HCT116 (cell line): ENCODE measurements at regions not wholly inside any gene's neighbourhood (a gene's known extent, or its start where the extent isn't known, plus 50 kb on each side); places are given as distances from the start of the nearest gene placed in this dataset.

Experiments used
- ATAC-seq: fragments of 200-7000 bp; cut with Tn5 transposase; 2 replicates; pipeline ENCODE4 v1.9.1; 2020; ENCODE audit warnings: mild to moderate bottlenecking, moderate library complexity
- BruUV-seq: library from RNA; stranded (reverse); fragments of 400-500 nt; replicated peaks from 2 replicates; lab custom pipeline; 2021; lab: Mats Ljungman, UMichigan
- CTCF ChIA-PET: fragments of 300-600 bp; sonication (Branson Sonifier 250); formaldehyde crosslinking; loops from one replicate; lab custom pipeline; 2021; ENCODE audit warnings: antibody characterized with exemption; lab: Charles Lee
- POLR2A ChIA-PET: fragments of 300-600, 350-600 bp; sonication (Branson Sonifier 250); formaldehyde crosslinking; loops from one replicate; lab custom pipeline; 2021; ENCODE audit warnings: antibody characterized with exemption; lab: Charles Lee
- RAD21 ChIA-PET, 2 experiments: fragments of 300-600 bp; sonication (Branson Sonifier 250); formaldehyde crosslinking; loops; one replicate each; lab custom pipeline; 2023; ENCODE audit warnings: low total read pairs in 2 of 2; ENCODE audit not compliant: uncharacterized antibody in 2 of 2, unreplicated experiment in 2 of 2, low non-redundant PET in 1 of 2; lab: Charles Lee
- DNase-seq: peaks from one replicate; pipeline ENCODE4 v3.0.0-alpha.2; 2010; ENCODE audit warnings: low read depth, low spot score
- H2AFZ ChIP-seq: fragments of 200-600 bp; shearing (Covaris generic), sonication (generic); 2 replicates; pipeline ENCODE4 v1.6.1; 2017; ENCODE audit warnings: low read depth, mixed run types, mixed read lengths, antibody characterized with exemption, low read length; ENCODE audit not compliant: poor library complexity, severe bottlenecking
- H3K27ac ChIP-seq: 2 replicates; pipeline ENCODE4 v1.5.1; 2012; ENCODE audit warnings: low read depth, low read length
- H3K27me3 ChIP-seq: fragments of 200-600 bp; sonication (generic); 2 replicates; pipeline ENCODE4 v1.6.1; 2016; ENCODE audit warnings: mixed run types, low read length, mixed read lengths; ENCODE audit not compliant: insufficient read depth
- H3K36me3 ChIP-seq, 2 experiments: fragments of 200-500 bp in 1 of 2; fragments of 200-600 bp in 1 of 2; sonication (Bioruptor generic) in 1 of 2; sonication (generic) in 1 of 2; 2 replicates each; pipeline versions ENCODE4 v1.5.1 to v1.6.1; 2014 to 2016; ENCODE audit warnings: low read length in 2 of 2, inconsistent platforms in 1 of 2, mixed read lengths in 1 of 2, mixed run types in 1 of 2; ENCODE audit not compliant: insufficient read depth in 2 of 2, control insufficient read depth in 1 of 2
- H3K4me1 ChIP-seq, 2 experiments: fragments of 200-600 bp in 1 of 2; sonication (generic) in 1 of 2; 2 replicates each; pipeline versions ENCODE4 v1.5.1 to v1.6.1; 2012 to 2017; ENCODE audit warnings: low read length in 2 of 2, inconsistent platforms in 1 of 2, mild to moderate bottlenecking in 1 of 2, mixed read lengths in 1 of 2, mixed run types in 1 of 2, moderate library complexity in 1 of 2; ENCODE audit not compliant: insufficient read depth in 2 of 2, control insufficient read depth in 1 of 2
- H3K4me2 ChIP-seq: fragments of 200-600 bp; sonication (generic); 2 replicates; pipeline ENCODE4 v1.6.1; 2017; ENCODE audit warnings: mixed run types, low read length, mixed read lengths
- H3K4me3 ChIP-seq, 2 experiments: fragments of 200-600 bp in 1 of 2; sonication (generic) in 1 of 2; replicated peaks in 1 of 2; 2 replicates each; pipeline ENCODE4 v1.5.1; 2011 to 2016; ENCODE audit warnings: low read length in 2 of 2, control low read depth in 1 of 2, low read depth in 1 of 2, mild to moderate bottlenecking in 1 of 2, mixed read lengths in 1 of 2, mixed run types in 1 of 2
- H3K79me2 ChIP-seq: fragments of 200-600 bp; sonication (generic); 2 replicates; pipeline ENCODE4 v1.6.1; 2017; ENCODE audit warnings: mild to moderate bottlenecking, mixed run types, low read length, moderate library complexity, mixed read lengths; ENCODE audit not compliant: insufficient read depth
- H3K9ac ChIP-seq: fragments of 200-600 bp; sonication (generic); 2 replicates; pipeline ENCODE4 v1.6.1; 2016; ENCODE audit warnings: low read length, mixed read lengths
- H3K9me2 ChIP-seq: fragments of 200-600 bp; sonication (generic), shearing (Covaris generic); 2 replicates; pipeline ENCODE4 v1.6.1; 2017; ENCODE audit warnings: mixed run types, mild to moderate bottlenecking, moderate library complexity; ENCODE audit not compliant: insufficient read depth
- H3K9me3 ChIP-seq, 2 experiments: fragments of 200-500 bp in 1 of 2; fragments of 200-600 bp in 1 of 2; sonication (Bioruptor generic) in 1 of 2; sonication (generic) in 1 of 2; 2 replicates each; pipeline ENCODE4 v1.6.1; 2014 to 2017; ENCODE audit warnings: low read length in 2 of 2, mixed read lengths in 2 of 2, inconsistent platforms in 1 of 2, low read depth in 1 of 2, mild to moderate bottlenecking in 1 of 2, mixed run types in 1 of 2, moderate library complexity in 1 of 2; ENCODE audit not compliant: control insufficient read depth in 1 of 2, insufficient read depth in 1 of 2
- H4K20me1 ChIP-seq: fragments of 200-600 bp; sonication (generic), shearing (Covaris generic); 2 replicates; pipeline ENCODE4 v1.6.1; 2017; ENCODE audit warnings: mixed run types, mild to moderate bottlenecking, moderate library complexity; ENCODE audit not compliant: insufficient read depth
- CBX3 ChIP-seq: IDR thresholded peaks from 2 replicates; pipeline ENCODE4 v1.6.1; 2012; ENCODE audit warnings: low read depth
- ELF1 ChIP-seq: IDR thresholded peaks from 2 replicates; pipeline ENCODE4 v1.6.1; 2012; ENCODE audit warnings: low read depth, borderline replicate concordance
- EZH2 ChIP-seq: fragments of 200-600 bp; sonication (generic); IDR thresholded peaks from 2 replicates; pipeline ENCODE4 v1.6.1; 2017; ENCODE audit warnings: antibody characterized with exemption, mixed run types
- EZH2phosphoT487 ChIP-seq: fragments of 200-600 bp; IDR thresholded peaks from 2 replicates; pipeline ENCODE4 v1.6.1; 2018; ENCODE audit warnings: antibody characterized with exemption, borderline replicate concordance
- FOSL1 ChIP-seq: IDR thresholded peaks from 2 replicates; pipeline ENCODE4 v1.6.1; 2012; ENCODE audit warnings: low read depth
- POLR2A ChIP-seq: IDR thresholded peaks from 2 replicates; pipeline ENCODE4 v1.7.0; 2011; ENCODE audit warnings: borderline replicate concordance; ENCODE audit not compliant: insufficient read depth, insufficient read length; ENCODE audit errors: extremely low read depth
- POLR2AphosphoS5 ChIP-seq: IDR thresholded peaks from 2 replicates; pipeline ENCODE4 v1.6.1; 2011; ENCODE audit warnings: mild to moderate bottlenecking, low read depth, low read length, moderate library complexity
- RAD21 ChIP-seq: IDR thresholded peaks from 2 replicates; pipeline ENCODE4 v1.6.1; 2012; ENCODE audit warnings: low read depth, mild to moderate bottlenecking
- REST ChIP-seq: IDR thresholded peaks from 2 replicates; pipeline ENCODE4 v1.6.1; 2012; ENCODE audit warnings: low read depth
- SIN3A ChIP-seq: IDR thresholded peaks from 2 replicates; pipeline ENCODE4 v1.6.1; 2012; ENCODE audit warnings: low read depth
- SP1 ChIP-seq: IDR thresholded peaks from 2 replicates; pipeline ENCODE4 v1.6.1; 2012; ENCODE audit warnings: low read depth
- ZFX ChIP-seq: fragments of 450-650 bp; IDR thresholded peaks from 2 replicates; pipeline ENCODE4 v1.6.1; 2017
- ZNF274 ChIP-seq: fragments of 200-500 bp; sonication (Bioruptor generic); IDR thresholded peaks from 2 replicates; pipeline ENCODE4 v1.6.1; 2014; ENCODE audit warnings: mild to moderate bottlenecking, low read depth, low read length, inconsistent platforms
- intact Hi-C: fragments of 100-400 bp; cut with micrococcal nuclease; formaldehyde crosslinking; loops from 2 replicates; pipeline ENCODE4 v1.10.0; 2022
- TF ChIP-seq, protein P1 (sequence below): IDR thresholded peaks from 2 replicates; pipeline ENCODE4 v1.6.1; 2011; ENCODE audit warnings: mild to moderate bottlenecking, low read length, moderate library complexity; ENCODE audit not compliant: insufficient replicate concordance; ENCODE audit errors: extremely low read depth

GRCh38 chr3:79954756-79955155, 187.0 kb upstream of the ROBO1 start:
- ChIA-PET CTCF (no interaction called here), POLR2A (no interaction called here), RAD21 (no interaction called here)
- no peak for TF ChIP-seq SIN3A
- TF ChIP-seq SP1: no peak
- TF ChIP-seq ELF1: no peak
- Histone ChIP-seq H3K36me3 (no peaks in the 10 kb centered on the region), H3K9me2 (no peaks in the 10 kb centered on the region), H3K79me2 (no peaks in the 10 kb centered on the region), H3K4me1 (no peaks in the 10 kb centered on the region), H2AFZ (no peak overlapping the region), H4K20me1 (no peaks in the 10 kb centered on the region), H3K4me2 (no peak overlapping the region), H3K4me3 (no peak overlapping the region), H3K9me3 (peaks cover 15 to 20% of the 10 kb centered on the region in 2 experiments; a peak in 3 of 4 replicates), H3K27ac (no peak overlapping the region), H3K9ac (no peak overlapping the region), H3K27me3 (no peaks in the 10 kb centered on the region)
- BruUV-seq: no TSS peak
- intact Hi-C loops: no loop called here
- ATAC-seq (no peak), DNase-seq (no peak)

GRCh38 chr3:79953591-79954101, 185.8 kb upstream of the ROBO1 start:
- intact Hi-C loops: no loop called here
- ChIA-PET RAD21 (no interaction called here), CTCF (no interaction called here), POLR2A (no interaction called here)
- Histone ChIP-seq H3K4me3 (no peak overlapping the region), H3K36me3 (no peaks in the 10 kb centered on the region), H4K20me1 (no peaks in the 10 kb centered on the region), H3K9ac (no peak overlapping the region), H3K79me2 (no peaks in the 10 kb centered on the region), H3K9me3 (peaks cover 15 to 21% of the 10 kb centered on the region in 2 experiments; a peak in 3 of 4 replicates), H3K27me3 (no peaks in the 10 kb centered on the region), H3K4me1 (no peaks in the 10 kb centered on the region), H3K27ac (no peak overlapping the region), H3K4me2 (no peak overlapping the region), H3K9me2 (no peaks in the 10 kb centered on the region), H2AFZ (no peak overlapping the region)
- TF ChIP-seq, protein P1, sequence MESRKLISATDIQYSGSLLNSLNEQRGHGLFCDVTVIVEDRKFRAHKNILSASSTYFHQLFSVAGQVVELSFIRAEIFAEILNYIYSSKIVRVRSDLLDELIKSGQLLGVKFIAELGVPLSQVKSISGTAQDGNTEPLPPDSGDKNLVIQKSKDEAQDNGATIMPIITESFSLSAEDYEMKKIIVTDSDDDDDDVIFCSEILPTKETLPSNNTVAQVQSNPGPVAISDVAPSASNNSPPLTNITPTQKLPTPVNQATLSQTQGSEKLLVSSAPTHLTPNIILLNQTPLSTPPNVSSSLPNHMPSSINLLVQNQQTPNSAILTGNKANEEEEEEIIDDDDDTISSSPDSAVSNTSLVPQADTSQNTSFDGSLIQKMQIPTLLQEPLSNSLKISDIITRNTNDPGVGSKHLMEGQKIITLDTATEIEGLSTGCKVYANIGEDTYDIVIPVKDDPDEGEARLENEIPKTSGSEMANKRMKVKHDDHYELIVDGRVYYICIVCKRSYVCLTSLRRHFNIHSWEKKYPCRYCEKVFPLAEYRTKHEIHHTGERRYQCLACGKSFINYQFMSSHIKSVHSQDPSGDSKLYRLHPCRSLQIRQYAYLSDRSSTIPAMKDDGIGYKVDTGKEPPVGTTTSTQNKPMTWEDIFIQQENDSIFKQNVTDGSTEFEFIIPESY: no peak
- no peak for TF ChIP-seq ZNF274
- TF ChIP-seq REST: no peak
- no peak for TF ChIP-seq POLR2AphosphoS5
- TF ChIP-seq CBX3: no peak
- TF ChIP-seq EZH2: no peak
- no peak for TF ChIP-seq EZH2phosphoT487
- TF ChIP-seq FOSL1: no peak
- no peak for TF ChIP-seq RAD21
- no peak for TF ChIP-seq POLR2A
- no peak for TF ChIP-seq ZFX
- ATAC-seq: no peak
- no peak for DNase-seq
- BruUV-seq: no TSS peak
